GM12873 (cell line): ENCODE measurements at regions not wholly inside any gene's neighbourhood (a gene's known extent, or its start where the extent isn't known, plus 50 kb on each side); places are given as distances from the start of the nearest gene placed in this dataset.

ENCODE experiments used
- CTCF ChIP-seq: IDR thresholded peaks from 2 replicates; pipeline ENCODE4 v1.5.1; 2012; ENCODE audit warnings: low read depth, mild to moderate bottlenecking, moderate library complexity, low read length, control low read depth; ENCODE audit not compliant: insufficient read depth; ENCODE audit errors: missing control alignments

- no peak for TF ChIP-seq CTCF
Observed at GRCh38 chr1:5492846-5493245, 499.4 kb downstream of the NPHP4 start.

- TF ChIP-seq CTCF: no peak
Observed at GRCh38 chr1:5491207-5491904, 500.9 kb downstream of the NPHP4 start.

- no peak for TF ChIP-seq CTCF
Observed at GRCh38 chr1:5490635-5491034, 501.6 kb downstream of the NPHP4 start.

GRCh38 chr1:5488448-5488847 lies 503.8 kb downstream of the NPHP4 start:
- no peak for TF ChIP-seq CTCF

- TF ChIP-seq CTCF: no peak
Observed at GRCh38 chr1:5485968-5486696, 506.1 kb downstream of the NPHP4 start.

- no peak for TF ChIP-seq CTCF
Observed at GRCh38 chr1:5485436-5485835, 506.8 kb downstream of the NPHP4 start.

GRCh38 chr1:5484451-5485165 lies 507.6 kb downstream of the NPHP4 start:
- TF ChIP-seq CTCF: no peak
